Stimulated activated CD8-positive, alpha-beta memory T cell treated with anti-CD3 and anti-CD28 coated beads, Interleukin-4, amount 100 ng/mL, for 24 hours (primary cell): ENCODE measurements at regions not wholly inside any gene's neighbourhood (a gene's known extent, or its start where the extent isn't known, plus 50 kb on each side); places are given as distances from the start of the nearest gene placed in this dataset.
"Not testable (repeated sequence)": the region's sequence is repeated elsewhere in the genome, so short reads cannot be mapped to it uniquely, and the experiment has no call there.

Source experiments
- DNase-seq: peaks from one replicate; pipeline ENCODE4 v3.0.0-alpha.2; 2020; ENCODE audit warnings: low read depth

- no peak for DNase-seq
These were observed 358.7 kb downstream of the RRAGC start for GRCh38 chr1:38500891-38501290.

- no peak for DNase-seq
These were observed 359.2 kb downstream of the RRAGC start for GRCh38 chr1:38500352-38500751.

DNA sequence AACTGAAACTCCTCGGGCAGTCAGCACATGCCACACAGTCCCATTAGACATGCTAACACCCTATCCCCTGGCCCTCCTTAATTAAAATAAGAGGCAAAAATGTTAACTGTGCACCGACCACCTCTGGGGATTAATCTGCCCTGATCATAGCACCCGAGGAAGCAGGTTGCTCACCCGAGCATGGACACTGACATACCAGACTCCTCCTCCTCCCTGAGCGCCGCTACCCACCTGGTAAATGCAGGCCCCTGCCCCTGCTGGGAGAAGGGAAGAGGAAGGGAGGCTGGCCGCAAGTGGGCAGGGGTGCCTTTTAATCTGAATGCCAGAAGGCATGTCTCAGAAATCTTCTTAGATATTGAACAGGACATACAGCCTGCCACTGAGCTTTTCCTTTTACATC, 360.9 kb downstream of the RRAGC start:
- no peak for DNase-seq

GRCh38 chr1:38497921-38498656, 361.5 kb downstream of the RRAGC start:
- no peak for DNase-seq

DNA sequence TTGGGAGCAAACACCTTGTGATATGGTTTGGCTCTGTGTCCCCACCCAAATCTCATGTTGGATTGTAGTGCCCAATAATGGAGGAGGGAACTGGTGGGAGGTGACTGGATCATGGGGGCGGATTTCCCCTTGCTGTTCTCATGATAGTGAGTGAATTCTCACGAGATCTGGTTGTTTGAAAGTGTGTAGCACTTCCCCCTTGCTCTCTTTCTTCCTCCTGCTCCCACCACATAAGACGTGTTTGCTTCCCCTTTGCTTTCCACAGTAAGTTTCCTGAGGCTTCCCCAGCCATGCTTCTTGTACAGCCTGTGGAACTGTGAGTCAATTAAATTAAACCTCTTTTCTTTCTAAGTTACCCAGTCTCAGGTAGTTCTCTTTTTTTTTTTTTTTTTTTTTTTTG, 366.3 kb downstream of the RRAGC start:
- not testable (repeated sequence) for DNase-seq

DNA sequence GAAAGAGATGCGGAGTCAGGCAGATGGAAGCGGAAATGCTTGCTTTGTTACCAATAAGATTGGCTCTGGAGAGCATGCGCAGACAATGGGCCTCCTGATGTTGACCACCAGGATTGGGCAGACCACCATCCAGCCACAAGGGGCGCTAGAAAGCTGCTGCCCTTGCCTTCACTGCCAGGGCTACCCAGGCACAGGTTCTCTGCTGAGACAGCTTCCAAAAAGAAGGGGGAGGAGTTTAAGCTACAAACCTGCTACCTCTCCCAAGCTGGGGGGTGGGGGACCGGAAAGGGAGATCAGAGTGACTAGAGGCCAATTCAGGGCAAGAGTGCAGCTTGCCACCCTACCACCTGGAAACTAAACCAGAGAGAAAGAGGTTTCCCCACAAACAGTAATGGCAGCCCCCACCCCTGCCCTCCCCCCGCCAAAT, 369.7 kb downstream of the RRAGC start:
- DNase-seq, result peak; percentile 24

DNA sequence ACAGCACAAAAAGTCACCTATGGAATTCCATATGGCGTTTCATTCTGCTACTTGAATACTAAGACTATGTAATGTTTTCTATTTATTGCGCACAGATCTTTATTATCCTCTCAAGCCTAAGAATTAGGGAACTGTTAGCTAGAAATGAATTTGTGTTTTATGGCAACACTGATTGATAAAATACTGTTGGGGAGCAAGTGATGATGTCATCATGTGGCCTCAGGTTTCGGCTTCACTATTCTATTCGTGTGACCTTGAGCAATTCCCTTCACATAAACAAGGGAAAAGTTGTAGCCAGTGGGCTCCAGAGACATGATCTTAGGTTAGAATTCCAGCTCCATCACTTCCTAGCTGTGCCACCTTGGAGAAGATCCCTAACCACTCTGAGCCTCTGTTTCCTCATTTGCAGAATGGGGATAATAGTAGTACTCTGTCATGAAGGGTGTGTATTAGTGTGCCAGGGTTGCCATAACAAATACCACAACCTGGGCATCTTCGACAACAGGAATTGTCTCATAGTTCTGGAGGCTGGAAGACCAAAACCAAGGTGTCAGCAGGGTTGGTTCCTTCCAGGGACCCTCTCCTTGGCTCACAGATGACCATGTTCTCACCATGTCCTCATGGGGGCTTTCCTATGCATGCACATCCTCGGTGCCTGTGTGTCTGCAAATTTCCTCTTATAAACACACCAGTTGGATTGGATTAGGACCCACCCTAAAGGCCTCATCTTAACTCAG, 371.2 kb downstream of the RRAGC start:
- no peak for DNase-seq

DNA sequence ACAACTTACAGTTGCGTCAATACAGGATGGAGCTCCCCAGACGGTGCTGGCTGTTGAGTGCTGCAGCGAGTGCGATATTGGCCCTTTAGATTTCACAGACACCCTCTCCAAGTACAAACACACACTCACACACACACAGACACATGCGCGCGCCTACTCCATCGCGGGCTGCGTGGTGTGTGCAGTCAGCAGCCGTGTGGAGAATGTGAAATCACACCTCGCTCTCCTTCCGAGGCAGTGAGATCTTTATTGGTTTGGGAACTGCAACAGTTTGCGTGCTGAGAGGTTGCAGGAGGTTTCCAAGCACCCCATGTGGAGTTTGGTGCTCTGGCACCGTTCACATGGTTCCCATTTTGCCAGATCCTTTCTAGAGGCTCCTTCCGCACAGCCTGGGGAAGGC, 372.2 kb downstream of the RRAGC start:
- no peak for DNase-seq

GRCh38 chr1:38486085-38486484, 373.5 kb downstream of the RRAGC start:
- no peak for DNase-seq

GRCh38 chr1:38481871-38482826, 377.4 kb downstream of the RRAGC start:
- no peak for DNase-seq

- DNase-seq, result not testable (repeated sequence)
These were observed 379.9 kb downstream of the RRAGC start for GRCh38 chr1:38479662-38480061.

DNA sequence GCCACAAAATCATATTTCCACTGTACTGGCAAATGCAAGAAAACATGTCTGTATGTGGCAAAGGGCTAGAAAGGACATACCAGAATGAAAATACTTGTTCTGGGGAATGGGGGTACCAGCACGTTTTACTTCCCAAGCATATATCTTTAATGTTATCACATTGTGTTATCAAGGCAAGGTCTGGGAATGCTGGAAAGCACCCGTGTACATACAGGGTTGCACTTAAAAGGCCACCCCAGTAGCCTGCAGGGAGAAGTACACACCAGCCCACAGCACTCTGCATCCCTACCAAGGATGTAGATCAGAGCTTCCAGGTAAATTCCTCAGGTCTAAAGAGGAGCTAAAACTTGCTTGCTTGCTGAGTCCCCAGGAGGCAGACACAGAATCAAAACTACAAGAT, 381.8 kb downstream of the RRAGC start:
- DNase-seq, result no peak

- no peak for DNase-seq
These were observed 382.8 kb downstream of the RRAGC start for GRCh38 chr1:38476850-38477178.

DNA sequence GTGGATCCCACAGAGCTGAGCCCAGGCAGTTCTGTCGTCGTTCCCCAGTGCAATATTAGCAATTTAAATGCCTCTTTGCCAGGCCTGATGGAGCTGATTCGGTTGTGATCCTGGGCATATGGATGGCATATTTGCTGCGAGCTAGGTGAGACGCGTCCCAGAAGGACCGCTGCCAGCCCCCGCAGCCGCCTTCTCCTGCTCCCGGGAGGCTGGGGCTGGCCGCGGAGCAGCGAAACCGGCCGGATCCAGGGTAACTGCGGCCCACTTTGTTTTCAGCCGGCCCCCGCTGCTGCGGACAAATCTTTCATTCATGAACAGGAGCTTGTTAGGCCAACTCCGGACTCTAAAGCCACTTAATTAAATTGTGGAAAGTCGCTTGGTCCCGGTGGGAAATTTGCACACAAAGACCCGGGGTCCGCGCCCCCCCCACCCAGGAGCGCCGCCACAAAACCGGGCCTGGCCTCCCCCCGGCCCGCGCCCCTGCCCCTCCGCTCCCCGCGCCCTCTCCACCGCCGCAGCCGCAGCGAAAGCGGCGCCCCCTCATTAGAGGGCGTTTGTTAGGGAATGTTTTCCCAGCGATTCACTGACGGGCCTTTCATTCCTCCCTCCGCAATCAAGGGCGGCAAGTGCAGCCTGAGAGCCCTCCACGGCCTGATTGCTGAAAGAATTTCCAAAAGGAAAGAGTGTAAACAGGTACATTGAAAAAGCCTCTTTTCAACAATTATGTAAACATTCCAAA, 383.3 kb downstream of the RRAGC start:
- no peak for DNase-seq

GRCh38 chr1:38475624-38476005, 384.0 kb downstream of the RRAGC start:
- DNase-seq, result no peak

- no peak for DNase-seq
These were observed 384.6 kb downstream of the RRAGC start for GRCh38 chr1:38474738-38475623.

GRCh38 chr1:38466487-38466886, 393.1 kb downstream of the RRAGC start:
- DNase-seq, result no peak

GRCh38 chr1:38465460-38465859, 394.1 kb downstream of the RRAGC start:
- no peak for DNase-seq

GRCh38 chr1:38464071-38464661, 395.4 kb downstream of the RRAGC start:
- DNase-seq, result no peak

- no peak for DNase-seq
These were observed 396.5 kb downstream of the RRAGC start for GRCh38 chr1:38463074-38463473.

DNA sequence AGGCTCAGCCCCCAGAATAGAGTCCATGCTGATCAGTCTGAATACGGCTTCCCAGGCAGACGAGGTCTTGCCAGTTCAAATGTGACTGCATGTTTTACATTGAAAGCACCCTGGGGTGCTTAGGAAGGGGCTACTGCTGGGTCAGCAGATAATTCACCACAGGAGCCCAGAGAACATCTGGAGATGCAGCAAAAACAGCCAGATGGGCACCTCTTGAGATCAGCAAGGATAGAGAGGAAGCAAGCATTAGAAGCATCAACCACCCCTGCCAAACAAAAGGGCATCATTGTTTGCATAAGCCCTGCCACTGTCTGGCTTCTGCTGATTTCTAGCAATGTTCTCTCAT, 403.1 kb downstream of the RRAGC start:
- no peak for DNase-seq
